Activated T-cell treated with anti-CD3 and anti-CD28 coated beads, Interleukin-2, amount 50 U/mL, for 24 hours (primary cell): ENCODE measurements at regions not wholly inside any gene's neighbourhood (a gene's known extent, or its start where the extent isn't known, plus 50 kb on each side); places are given as distances from the start of the nearest gene placed in this dataset.

ENCODE experiments used
- DNase-seq: peaks from one replicate; pipeline ENCODE4 v3.0.0-alpha.2; 2020
- H3K27ac Mint-ChIP-seq: 2 replicates; pipeline ENCODE4 v1.8.0; 2020; ENCODE audit warnings: mild to moderate bottlenecking, mixed read lengths
- H3K27me3 Mint-ChIP-seq: 2 replicates; pipeline ENCODE4 v1.8.0; 2020; ENCODE audit warnings: mixed read lengths
- H3K36me3 Mint-ChIP-seq: 2 replicates; pipeline ENCODE4 v1.8.0; 2020; ENCODE audit warnings: low read depth, mixed read lengths
- H3K4me1 Mint-ChIP-seq: 2 replicates; pipeline ENCODE4 v1.8.0; 2020; ENCODE audit warnings: low read depth, mixed read lengths
- H3K4me3 Mint-ChIP-seq: 2 replicates; pipeline ENCODE4 v1.8.0; 2020; ENCODE audit warnings: mild to moderate bottlenecking, moderate library complexity, mixed read lengths
- H3K9me3 Mint-ChIP-seq: 2 replicates; pipeline ENCODE4 v1.8.0; 2020; ENCODE audit warnings: mixed read lengths

DNA sequence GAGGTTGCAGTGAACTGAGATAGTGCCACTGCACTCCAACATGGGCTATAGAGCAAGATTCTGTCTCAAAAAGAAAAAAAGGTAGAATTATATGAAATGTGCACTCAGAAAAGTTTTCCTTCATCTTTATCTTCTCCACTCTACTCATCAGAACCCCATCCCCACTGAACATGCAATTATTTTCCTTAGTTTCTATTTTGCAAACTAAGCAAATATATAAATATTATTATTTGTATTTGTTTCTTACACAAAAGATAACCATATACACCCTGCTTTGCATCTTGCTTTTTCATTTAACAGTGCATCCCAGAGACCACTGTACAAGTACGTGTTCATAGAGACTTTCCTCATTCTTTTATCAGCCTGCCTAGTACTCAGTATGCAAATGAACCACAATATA is 68.0 kb upstream of the ACAN start:
- Mint-ChIP-seq H3K4me1 (no peaks in the 10 kb centered on the region), H3K27me3 (peaks cover 35% of the 10 kb centered on the region), H3K27ac (no peak overlapping the region), H3K9me3 (no peaks in the 10 kb centered on the region), H3K36me3 (no peaks in the 10 kb centered on the region), H3K4me3 (no peak overlapping the region)
- no peak for DNase-seq

DNA sequence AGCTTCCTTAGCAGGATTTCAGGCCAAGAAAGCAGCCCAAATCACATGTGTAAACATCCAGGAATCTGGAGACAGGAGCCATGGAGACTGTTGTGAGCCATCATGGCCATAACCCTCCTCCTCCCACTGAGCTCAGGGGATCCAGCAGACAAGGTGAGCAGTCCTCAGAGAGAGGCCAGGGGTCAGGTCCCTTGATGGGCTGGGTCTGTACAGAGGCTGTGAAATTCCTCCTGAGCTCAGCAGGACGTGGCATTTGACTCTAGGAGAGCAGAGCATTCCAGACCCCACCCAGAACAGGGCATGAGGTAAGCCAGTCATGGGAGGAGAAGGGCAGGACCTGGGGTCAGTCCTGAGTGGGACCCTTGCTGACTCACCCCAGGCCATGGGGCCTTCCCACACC is 67.0 kb upstream of the ACAN start:
- no peak for DNase-seq
- H3K27ac Mint-ChIP-seq = no peak overlapping the region
- H3K9me3 Mint-ChIP-seq = no peaks in the 10 kb centered on the region
- no peak overlapping the region for H3K4me3 Mint-ChIP-seq
- H3K4me1 Mint-ChIP-seq = no peaks in the 10 kb centered on the region
- peaks cover 45% of the 10 kb centered on the region for H3K27me3 Mint-ChIP-seq
- H3K36me3 Mint-ChIP-seq = no peaks in the 10 kb centered on the region

DNA sequence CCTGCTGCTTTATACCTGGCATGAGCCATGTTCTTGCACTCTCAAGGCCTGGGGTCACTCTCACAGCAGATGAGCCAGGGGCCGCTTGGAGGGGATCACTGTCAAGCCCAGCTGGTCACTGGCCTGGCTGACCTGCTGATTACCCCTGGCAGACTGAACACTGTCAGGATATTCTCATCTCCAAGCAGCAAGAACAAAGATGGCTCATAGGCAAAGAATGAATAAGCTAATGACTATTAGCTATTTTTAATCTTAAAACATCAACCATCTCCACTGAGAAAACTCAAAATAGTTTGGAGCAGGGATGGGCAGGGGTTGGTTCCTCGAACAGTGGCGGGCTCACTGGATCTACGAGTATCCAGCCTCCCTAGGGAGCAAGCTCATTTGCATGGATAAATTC is 64.4 kb upstream of the ACAN start:
- Mint-ChIP-seq H3K4me3 (no peak overlapping the region), H3K36me3 (no peaks in the 10 kb centered on the region), H3K27ac (no peak overlapping the region), H3K27me3 (peaks cover 53% of the 10 kb centered on the region), H3K9me3 (no peaks in the 10 kb centered on the region), H3K4me1 (no peaks in the 10 kb centered on the region)
- no peak for DNase-seq

DNA sequence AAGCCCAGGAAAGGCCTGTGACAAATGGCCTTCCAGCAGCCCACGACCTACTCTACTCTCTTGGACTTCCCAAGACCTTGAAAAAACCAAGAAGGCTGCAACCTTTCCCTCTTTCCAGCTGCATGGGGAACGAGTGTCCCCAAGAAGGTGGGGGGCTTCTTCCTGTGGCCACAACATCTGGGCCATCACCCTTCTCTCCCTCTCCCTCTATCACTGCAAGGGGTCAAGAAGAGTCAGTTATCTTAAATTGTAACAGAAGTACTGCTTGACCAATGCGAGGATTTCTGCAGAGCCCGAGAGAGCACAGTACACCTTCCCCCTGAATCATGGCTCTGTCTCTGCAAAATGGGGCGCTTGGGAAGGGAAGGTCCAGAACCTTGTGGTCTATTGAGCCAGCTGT is 63.7 kb upstream of the ACAN start:
- no peaks in the 10 kb centered on the region for H3K4me1 Mint-ChIP-seq
- peaks cover 51% of the 10 kb centered on the region for H3K27me3 Mint-ChIP-seq
- no peak for DNase-seq
- H3K4me3 Mint-ChIP-seq = no peak overlapping the region
- H3K36me3 Mint-ChIP-seq = no peaks in the 10 kb centered on the region
- H3K9me3 Mint-ChIP-seq = no peaks in the 10 kb centered on the region
- no peak overlapping the region for H3K27ac Mint-ChIP-seq

DNA sequence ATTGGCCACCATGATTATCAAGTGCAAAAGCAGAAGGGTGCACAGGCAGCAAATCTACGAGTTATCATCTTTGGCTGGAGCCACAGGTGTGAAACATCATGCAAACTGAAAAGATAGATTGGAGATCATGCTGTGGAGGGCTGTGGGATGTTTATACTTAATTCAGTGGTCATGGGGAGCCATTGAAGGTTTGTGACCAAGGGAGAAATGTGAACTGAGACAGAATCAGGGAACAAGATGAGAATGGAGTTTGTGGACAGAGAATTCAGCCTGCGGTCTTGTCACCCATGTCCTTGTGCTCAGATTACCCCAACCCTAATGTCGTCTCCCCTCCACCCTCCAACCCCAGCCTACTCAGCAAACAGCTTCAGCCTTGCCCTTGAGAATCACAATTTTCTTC is 62.9 kb upstream of the ACAN start:
- H3K9me3 Mint-ChIP-seq = no peaks in the 10 kb centered on the region
- no peak for DNase-seq
- H3K27ac Mint-ChIP-seq = no peak overlapping the region
- H3K27me3 Mint-ChIP-seq = peaks cover 54% of the 10 kb centered on the region
- no peaks in the 10 kb centered on the region for H3K36me3 Mint-ChIP-seq
- H3K4me3 Mint-ChIP-seq = no peak overlapping the region
- no peaks in the 10 kb centered on the region for H3K4me1 Mint-ChIP-seq

DNA sequence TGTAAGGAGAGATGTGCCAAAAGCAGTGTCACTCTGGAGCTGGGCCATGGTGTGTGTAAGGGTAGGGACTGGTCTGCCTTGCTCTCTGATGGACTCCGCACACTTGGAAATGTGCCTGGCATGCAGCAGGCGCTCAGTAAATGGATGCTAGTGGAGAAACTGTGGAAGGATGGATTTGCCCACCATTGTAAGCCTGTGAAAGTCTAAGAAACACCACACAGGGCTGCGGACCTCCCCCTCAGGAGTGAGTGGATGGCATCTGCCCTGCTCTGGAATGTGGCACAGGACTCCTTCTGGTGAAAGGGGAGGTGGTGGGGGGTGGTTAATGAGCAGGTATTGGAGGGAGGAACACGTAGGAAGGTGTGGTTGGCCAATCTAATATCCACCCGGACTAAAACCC is 62.2 kb upstream of the ACAN start:
- Mint-ChIP-seq H3K36me3 (no peaks in the 10 kb centered on the region), H3K27me3 (peaks cover 47% of the 10 kb centered on the region), H3K4me1 (no peaks in the 10 kb centered on the region), H3K27ac (no peak overlapping the region), H3K4me3 (no peak overlapping the region), H3K9me3 (no peaks in the 10 kb centered on the region)
- DNase-seq = no peak

DNA sequence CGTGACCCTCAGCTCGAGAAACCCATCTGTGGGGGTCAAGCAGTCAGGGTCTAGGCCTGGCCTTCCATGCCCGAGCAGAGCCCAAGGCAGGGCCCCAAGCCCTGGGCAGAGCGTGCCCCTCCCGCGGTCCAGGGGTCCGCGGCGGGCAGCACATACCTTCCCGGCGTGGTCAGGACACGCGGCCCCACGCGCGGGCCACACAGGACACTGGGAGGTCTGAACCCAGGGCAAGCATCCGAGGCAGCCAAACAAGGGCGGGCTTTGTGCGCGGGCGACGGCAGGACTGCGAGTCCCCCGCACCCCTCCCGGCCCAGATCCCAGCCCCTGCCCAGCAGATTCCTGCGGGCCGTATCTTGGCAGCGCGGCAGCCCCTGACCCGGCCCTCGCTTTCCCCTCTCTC is 61.6 kb upstream of the ACAN start:
- Mint-ChIP-seq H3K9me3 (no peaks in the 10 kb centered on the region), H3K36me3 (no peaks in the 10 kb centered on the region), H3K27me3 (peaks cover 43% of the 10 kb centered on the region), H3K4me3 (no peak overlapping the region), H3K27ac (no peak overlapping the region), H3K4me1 (no peaks in the 10 kb centered on the region)
- DNase-seq = no peak

DNA sequence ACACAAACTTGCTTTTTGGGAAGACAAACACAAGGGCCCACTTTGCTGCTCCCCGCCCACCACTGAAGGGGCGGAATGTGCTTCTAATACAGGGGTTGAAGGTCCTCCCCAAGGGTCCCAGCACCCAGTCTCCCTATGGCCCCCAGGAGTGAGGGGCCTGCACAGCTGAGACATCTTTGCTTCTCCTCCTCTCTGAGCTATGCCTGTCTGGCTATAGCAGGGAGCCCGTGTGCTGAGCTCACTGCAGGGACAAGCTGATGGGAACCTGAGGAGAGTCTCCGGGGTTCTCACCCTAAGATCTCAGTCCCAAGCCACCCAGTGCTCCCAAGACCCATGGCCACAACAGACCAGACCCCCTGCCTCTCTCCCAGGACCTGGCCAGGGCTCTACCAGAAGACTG is 61.1 kb upstream of the ACAN start:
- H3K4me1 Mint-ChIP-seq = no peaks in the 10 kb centered on the region
- H3K36me3 Mint-ChIP-seq = no peaks in the 10 kb centered on the region
- H3K27ac Mint-ChIP-seq = no peak overlapping the region
- H3K4me3 Mint-ChIP-seq = no peak overlapping the region
- H3K9me3 Mint-ChIP-seq = no peaks in the 10 kb centered on the region
- H3K27me3 Mint-ChIP-seq = peaks cover 43% of the 10 kb centered on the region
- no peak for DNase-seq

DNA sequence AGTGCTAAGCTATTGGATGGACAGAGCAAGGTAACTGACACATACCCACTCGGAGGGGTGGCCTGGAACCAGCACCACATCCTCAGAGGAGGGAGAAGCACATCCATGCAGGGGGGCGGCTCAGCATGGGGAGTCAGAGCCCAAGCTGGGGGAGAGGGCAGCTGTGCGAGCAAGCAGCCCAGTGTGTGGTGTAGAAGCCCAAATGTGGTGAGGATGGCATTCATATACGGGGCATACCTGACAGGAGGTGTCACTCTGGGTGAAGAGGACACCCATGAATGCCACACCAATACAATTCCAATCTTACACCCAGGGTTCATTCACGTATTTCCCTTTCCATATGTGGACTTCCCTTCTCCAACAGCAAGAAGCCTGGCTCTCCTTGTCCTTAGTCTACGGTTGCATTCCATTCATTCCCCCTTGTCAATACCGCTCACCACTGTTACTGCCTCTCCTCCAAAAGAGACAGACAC is 58.7 kb upstream of the ACAN start:
- no peaks in the 10 kb centered on the region for H3K4me1 Mint-ChIP-seq
- H3K9me3 Mint-ChIP-seq = no peaks in the 10 kb centered on the region
- peaks cover 41% of the 10 kb centered on the region for H3K27me3 Mint-ChIP-seq
- no peaks in the 10 kb centered on the region for H3K36me3 Mint-ChIP-seq
- no peak overlapping the region for H3K4me3 Mint-ChIP-seq
- DNase-seq = no peak
- H3K27ac Mint-ChIP-seq = no peak overlapping the region

DNA sequence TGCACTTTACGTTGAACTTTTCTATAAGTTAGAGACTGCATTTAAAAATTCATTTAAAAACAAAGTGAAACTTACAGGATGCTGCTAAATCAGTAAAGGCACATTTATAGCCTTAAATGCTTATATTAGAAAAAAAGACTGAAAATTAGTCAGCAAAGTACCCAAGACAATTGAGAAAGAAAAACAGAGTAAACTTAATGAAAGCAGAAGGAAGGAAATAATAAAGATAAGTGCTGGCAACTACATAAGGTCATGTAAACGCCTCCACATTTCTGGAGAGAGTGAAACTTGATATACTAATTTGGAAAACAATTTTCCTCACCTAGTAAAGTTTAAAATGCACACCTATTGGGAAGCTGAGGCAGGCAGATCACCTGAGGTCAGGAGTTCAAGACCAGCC is 58.2 kb upstream of the ACAN start:
- no peaks in the 10 kb centered on the region for H3K36me3 Mint-ChIP-seq

DNA sequence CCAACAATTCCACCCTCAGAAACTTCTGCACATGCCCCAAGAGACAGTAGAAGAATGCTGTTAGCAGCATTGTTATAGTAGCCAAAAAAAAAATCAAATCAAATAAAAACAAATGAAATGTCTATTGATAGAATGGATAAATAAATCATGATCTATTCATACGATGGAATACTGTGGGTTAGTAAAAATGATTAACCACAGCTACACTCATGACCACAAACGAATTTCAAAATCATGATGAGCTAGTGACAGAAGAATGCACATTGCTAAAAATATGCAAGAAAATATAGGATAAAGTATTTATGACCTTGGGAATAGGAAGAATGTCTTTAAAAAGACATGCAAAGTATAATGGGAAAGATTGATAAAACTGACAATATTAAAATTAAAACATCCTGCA is 57.5 kb upstream of the ACAN start:
- no peak for DNase-seq
- no peaks in the 10 kb centered on the region for H3K4me1 Mint-ChIP-seq
- no peaks in the 10 kb centered on the region for H3K9me3 Mint-ChIP-seq
- no peak overlapping the region for H3K27ac Mint-ChIP-seq
- H3K36me3 Mint-ChIP-seq = no peaks in the 10 kb centered on the region
- peaks cover 30% of the 10 kb centered on the region for H3K27me3 Mint-ChIP-seq
- H3K4me3 Mint-ChIP-seq = no peak overlapping the region

More for the DNA sequence above, 58.2 kb upstream of the ACAN start:
- peaks cover 37% of the 10 kb centered on the region for H3K27me3 Mint-ChIP-seq
- no peak for DNase-seq
- H3K4me1 Mint-ChIP-seq = no peaks in the 10 kb centered on the region
- H3K27ac Mint-ChIP-seq = no peak overlapping the region
- no peak overlapping the region for H3K4me3 Mint-ChIP-seq
- no peaks in the 10 kb centered on the region for H3K9me3 Mint-ChIP-seq

DNA sequence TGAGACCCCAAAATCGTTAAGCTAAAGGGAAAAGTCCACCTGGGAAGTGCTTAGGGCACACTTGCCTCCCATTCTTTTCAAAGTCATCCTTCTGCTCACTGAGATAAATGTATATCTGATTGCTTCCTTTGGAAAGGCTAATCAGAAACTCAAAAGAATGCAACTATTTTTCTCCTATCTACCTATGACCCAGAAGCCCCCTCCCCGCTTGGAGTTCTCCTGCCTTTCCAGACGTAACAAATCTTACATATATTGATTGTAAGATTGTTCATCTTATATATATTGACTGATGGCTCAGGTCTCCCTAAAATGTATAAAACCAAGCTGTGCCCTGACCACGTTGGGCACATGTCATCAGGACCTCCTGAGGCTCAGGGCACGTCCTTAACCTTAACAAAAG is 56.8 kb upstream of the ACAN start:
- no peak for DNase-seq
- no peaks in the 10 kb centered on the region for H3K9me3 Mint-ChIP-seq
- H3K27ac Mint-ChIP-seq = no peak overlapping the region
- H3K4me1 Mint-ChIP-seq = no peaks in the 10 kb centered on the region
- no peak overlapping the region for H3K4me3 Mint-ChIP-seq
- H3K36me3 Mint-ChIP-seq = no peaks in the 10 kb centered on the region
- peaks cover 28% of the 10 kb centered on the region for H3K27me3 Mint-ChIP-seq

DNA sequence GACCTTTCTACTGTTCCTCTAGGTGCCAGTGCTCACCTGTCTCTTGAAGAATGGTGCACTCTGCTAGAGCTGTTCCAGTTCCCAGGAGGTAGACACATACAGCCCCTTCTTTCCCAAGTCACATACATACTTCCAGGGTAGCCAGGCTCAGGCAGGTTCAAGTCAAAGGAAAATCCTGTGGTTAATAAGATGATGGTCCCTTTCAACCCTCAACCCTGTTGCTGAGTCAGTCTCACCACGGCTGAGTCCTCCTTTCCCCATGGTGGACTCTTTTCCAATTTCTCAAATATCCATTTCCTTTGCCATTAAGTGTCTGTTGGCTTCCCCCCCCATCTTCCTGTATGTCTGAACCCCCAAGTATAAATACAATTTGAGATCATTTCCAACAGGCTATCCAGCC is 56.1 kb upstream of the ACAN start:
- Mint-ChIP-seq H3K27ac (no peak overlapping the region), H3K4me3 (no peak overlapping the region), H3K9me3 (no peaks in the 10 kb centered on the region), H3K36me3 (no peaks in the 10 kb centered on the region), H3K4me1 (no peaks in the 10 kb centered on the region), H3K27me3 (peaks cover 28% of the 10 kb centered on the region)
- no peak for DNase-seq

DNA sequence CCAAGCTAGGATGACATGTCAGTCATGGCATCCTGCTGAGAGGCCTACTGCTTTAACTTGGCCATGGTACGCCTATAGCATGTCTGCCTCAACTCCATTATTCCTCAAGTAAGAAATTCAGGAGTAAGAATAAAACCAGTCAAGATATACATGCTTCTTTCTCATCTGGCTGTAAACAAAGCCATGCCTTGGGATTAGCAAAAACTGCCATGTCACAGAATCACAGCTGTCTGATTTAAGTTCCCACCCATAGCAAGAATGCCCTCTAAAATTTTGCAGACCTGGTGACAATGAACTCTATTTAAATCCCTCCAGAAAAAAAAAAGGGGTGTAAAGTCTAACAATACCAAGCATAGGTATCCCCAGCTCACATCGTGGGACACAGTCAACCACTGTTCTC is 55.6 kb upstream of the ACAN start:
- Mint-ChIP-seq H3K9me3 (no peaks in the 10 kb centered on the region), H3K36me3 (no peaks in the 10 kb centered on the region), H3K4me3 (no peak overlapping the region), H3K27me3 (peaks cover 23% of the 10 kb centered on the region), H3K4me1 (no peaks in the 10 kb centered on the region), H3K27ac (no peak overlapping the region)
- no peak for DNase-seq

DNA sequence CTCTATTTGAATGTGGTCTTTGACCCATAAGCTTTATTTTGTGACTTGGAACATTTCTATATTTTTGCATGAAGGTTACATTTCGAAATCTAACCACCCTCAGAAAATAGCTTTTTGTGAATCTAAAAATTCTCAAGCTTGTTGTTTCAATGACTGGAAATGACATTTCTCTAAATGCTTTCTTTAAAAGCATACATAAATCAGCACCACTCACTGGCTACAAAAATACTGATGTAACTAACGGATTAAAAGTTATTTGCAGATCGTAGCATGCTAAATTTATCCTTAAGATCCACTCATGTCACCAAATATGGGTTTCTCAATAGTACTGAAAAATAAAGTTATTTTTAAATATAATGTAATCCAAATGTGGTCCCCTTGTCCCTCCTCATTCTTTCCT is 55.2 kb upstream of the ACAN start:
- Mint-ChIP-seq H3K9me3 (no peaks in the 10 kb centered on the region), H3K4me1 (no peaks in the 10 kb centered on the region), H3K27me3 (peaks cover 21% of the 10 kb centered on the region), H3K4me3 (no peak overlapping the region), H3K27ac (no peak overlapping the region), H3K36me3 (no peaks in the 10 kb centered on the region)
- no peak for DNase-seq

DNA sequence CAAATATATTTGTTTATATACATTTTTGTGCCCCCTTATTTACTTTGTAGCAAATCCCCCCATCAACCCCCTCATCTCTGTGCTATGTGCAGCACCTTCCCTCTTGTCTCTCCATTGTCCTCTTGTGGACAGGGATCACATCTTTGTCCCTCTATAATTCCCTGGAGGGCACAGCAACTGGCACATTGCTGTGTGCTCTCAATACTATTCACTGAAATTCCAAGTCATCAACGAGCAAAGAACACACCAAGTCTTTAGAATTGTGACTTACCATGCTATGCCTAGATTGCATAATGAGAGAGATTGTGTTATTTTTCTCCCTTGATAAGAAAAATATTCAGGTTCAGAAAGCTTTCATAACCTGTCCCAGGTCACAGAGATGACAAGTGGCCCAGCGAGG is 54.6 kb upstream of the ACAN start:
- Mint-ChIP-seq H3K27ac (no peak overlapping the region), H3K9me3 (no peaks in the 10 kb centered on the region), H3K4me1 (no peaks in the 10 kb centered on the region), H3K4me3 (no peak overlapping the region), H3K27me3 (peaks cover 18% of the 10 kb centered on the region), H3K36me3 (no peaks in the 10 kb centered on the region)
- DNase-seq = no peak
